ENCODE measurements at regions not wholly inside any gene's neighbourhood (a gene's known extent, or its start where the extent isn't known, plus 50 kb on each side); places are given as distances from the start of the nearest gene placed in this dataset.

DNA sequence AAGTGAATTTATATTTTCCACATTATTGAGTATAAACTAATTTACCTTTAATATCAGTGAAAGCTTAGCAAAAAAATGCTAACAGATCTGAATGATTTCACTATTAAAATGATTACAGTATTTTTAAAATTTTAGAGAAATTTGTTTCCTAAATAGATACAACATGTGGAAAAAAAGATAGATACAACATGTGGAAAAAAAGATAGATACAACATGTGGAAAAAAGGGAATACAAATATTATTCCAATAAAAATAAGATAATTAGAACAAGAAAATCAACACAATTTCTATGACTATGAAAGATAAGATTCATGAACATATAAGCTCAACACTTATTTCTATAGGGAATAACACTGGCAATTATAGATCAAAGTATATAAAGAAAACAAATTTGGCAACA is 865.9 kb upstream of the VRK2 start:
- TF ChIP-seq EZH2 (optimal IDR thresholded peaks at IDR 0.05; ENCODE audit: low read depth, low read length) (no peak), EZH2phosphoT487 (IDR thresholded peaks at IDR 0.05; ENCODE audit: low read length) (no peak)
- TF ChIP-seq, protein P1, sequence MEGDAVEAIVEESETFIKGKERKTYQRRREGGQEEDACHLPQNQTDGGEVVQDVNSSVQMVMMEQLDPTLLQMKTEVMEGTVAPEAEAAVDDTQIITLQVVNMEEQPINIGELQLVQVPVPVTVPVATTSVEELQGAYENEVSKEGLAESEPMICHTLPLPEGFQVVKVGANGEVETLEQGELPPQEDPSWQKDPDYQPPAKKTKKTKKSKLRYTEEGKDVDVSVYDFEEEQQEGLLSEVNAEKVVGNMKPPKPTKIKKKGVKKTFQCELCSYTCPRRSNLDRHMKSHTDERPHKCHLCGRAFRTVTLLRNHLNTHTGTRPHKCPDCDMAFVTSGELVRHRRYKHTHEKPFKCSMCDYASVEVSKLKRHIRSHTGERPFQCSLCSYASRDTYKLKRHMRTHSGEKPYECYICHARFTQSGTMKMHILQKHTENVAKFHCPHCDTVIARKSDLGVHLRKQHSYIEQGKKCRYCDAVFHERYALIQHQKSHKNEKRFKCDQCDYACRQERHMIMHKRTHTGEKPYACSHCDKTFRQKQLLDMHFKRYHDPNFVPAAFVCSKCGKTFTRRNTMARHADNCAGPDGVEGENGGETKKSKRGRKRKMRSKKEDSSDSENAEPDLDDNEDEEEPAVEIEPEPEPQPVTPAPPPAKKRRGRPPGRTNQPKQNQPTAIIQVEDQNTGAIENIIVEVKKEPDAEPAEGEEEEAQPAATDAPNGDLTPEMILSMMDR (IDR thresholded peaks at IDR 0.05; ENCODE audit: low read length): no peak
- H3K4me3 ChIP-seq (ENCODE audit: low read length): no peak overlapping the region
- H3K27ac ChIP-seq (ENCODE audit: low read length): no peak overlapping the region
- no peaks in the 10 kb centered on the region for H3F3A ChIP-seq (ENCODE audit: insufficient read depth, low read length)
- H3K9me3 ChIP-seq (replicated peaks; ENCODE audit: insufficient read depth, low read length): no peaks in the 10 kb centered on the region
- no peak overlapping the region for H3K4me2 ChIP-seq (ENCODE audit: low read depth, low read length)
- H4K20me1 ChIP-seq (ENCODE audit: insufficient read depth, low read length): no peaks in the 10 kb centered on the region
- H3K27me3 ChIP-seq (replicated peaks; ENCODE audit: insufficient read depth, low read length): no peaks in the 10 kb centered on the region
- no peaks in the 10 kb centered on the region for H3K9me2 ChIP-seq (replicated peaks; ENCODE audit: insufficient read depth, low read length)
- no peak for DNase-seq
- no peak overlapping the region for H2AFZ ChIP-seq (ENCODE audit: low read length)
- no peaks in the 10 kb centered on the region for H3K4me1 ChIP-seq (ENCODE audit: low read length)
- H3K36me3 ChIP-seq (replicated peaks; ENCODE audit: insufficient read depth, low read length): no peaks in the 10 kb centered on the region
- no peaks in the 10 kb centered on the region for H3K79me2 ChIP-seq (ENCODE audit: low read length)
- H3K9ac ChIP-seq (ENCODE audit: low read length): no peak overlapping the region

DNA sequence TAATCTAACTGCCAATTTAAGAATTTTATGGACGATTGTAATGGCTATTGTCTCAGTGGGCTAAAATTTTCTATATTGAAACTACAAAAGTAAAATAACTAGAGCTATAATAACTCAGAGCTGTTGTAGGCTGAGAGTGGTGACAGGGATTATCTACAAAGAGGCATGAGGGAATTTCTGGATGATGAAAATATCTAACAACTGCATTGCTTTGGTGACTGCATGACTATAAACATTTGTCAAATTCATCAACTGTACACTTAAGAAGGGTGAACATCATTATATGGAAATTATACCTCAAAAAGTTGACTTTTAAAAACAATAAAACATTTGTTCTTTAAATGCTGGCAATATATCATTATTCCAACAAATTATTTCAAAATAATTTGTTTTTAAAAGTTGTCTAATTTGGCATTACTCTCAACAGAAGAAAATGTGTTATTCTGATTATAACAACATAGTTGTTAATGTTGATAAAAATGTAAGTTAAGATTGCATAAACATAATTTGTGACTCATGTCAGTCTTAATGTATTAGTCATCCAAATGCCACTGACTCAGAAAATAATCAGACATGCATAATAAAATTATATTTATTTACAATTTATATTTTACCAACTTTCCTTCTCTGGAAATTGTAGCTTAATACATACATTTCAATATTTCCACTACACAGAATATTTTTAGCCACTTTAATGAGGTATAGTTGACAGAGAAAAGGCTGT is 865.1 kb upstream of the VRK2 start:
- Histone ChIP-seq H3K9ac (ENCODE audit: low read length) (no peak overlapping the region), H3K4me2 (ENCODE audit: low read depth, low read length) (no peak overlapping the region), H3K79me2 (ENCODE audit: low read length) (no peaks in the 10 kb centered on the region), H3K9me2 (replicated peaks; ENCODE audit: insufficient read depth, low read length) (no peaks in the 10 kb centered on the region), H3F3A (ENCODE audit: insufficient read depth, low read length) (no peaks in the 10 kb centered on the region), H4K20me1 (ENCODE audit: insufficient read depth, low read length) (no peaks in the 10 kb centered on the region), H3K27ac (ENCODE audit: low read length) (no peak overlapping the region), H3K4me1 (ENCODE audit: low read length) (no peaks in the 10 kb centered on the region), H3K9me3 (replicated peaks; ENCODE audit: insufficient read depth, low read length) (no peaks in the 10 kb centered on the region), H3K36me3 (replicated peaks; ENCODE audit: insufficient read depth, low read length) (no peaks in the 10 kb centered on the region), H2AFZ (ENCODE audit: low read length) (no peak overlapping the region), H3K27me3 (replicated peaks; ENCODE audit: insufficient read depth, low read length) (no peaks in the 10 kb centered on the region), H3K4me3 (ENCODE audit: low read length) (no peak overlapping the region)
- DNase-seq: no peak
- no peak for TF ChIP-seq EZH2phosphoT487 (IDR thresholded peaks at IDR 0.05; ENCODE audit: low read length)
- TF ChIP-seq EZH2 (optimal IDR thresholded peaks at IDR 0.05; ENCODE audit: low read depth, low read length): no peak
- TF ChIP-seq, protein P1 (IDR thresholded peaks at IDR 0.05; ENCODE audit: low read length): no peak

DNA sequence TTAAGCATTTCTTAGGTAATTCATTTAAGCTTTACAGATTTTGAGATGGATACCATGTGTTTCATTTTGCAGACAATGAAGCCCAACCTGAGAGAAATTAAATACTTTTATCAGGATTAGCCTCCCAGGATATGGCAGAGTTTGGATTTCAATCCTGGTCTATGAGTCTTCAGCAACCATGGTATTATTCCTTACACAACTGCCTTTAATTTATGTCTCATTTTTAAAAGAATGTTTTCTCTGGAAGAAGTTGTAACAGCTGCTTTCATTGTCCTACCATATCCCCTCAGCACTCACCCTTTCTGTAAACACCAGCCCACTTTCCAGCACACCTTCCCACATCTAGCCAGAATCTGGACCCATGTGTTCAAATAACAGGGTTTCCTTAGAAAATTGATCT is 863.7 kb upstream of the VRK2 start:
- DNase-seq: no peak
- H3K79me2 ChIP-seq (ENCODE audit: low read length): no peaks in the 10 kb centered on the region
- H3K9me3 ChIP-seq (replicated peaks; ENCODE audit: insufficient read depth, low read length): no peaks in the 10 kb centered on the region
- TF ChIP-seq EZH2phosphoT487 (IDR thresholded peaks at IDR 0.05; ENCODE audit: low read length): no peak
- TF ChIP-seq, protein P1 (IDR thresholded peaks at IDR 0.05; ENCODE audit: low read length): no peak
- TF ChIP-seq EZH2 (optimal IDR thresholded peaks at IDR 0.05; ENCODE audit: low read depth, low read length): no peak
- no peak overlapping the region for H3K27ac ChIP-seq (ENCODE audit: low read length)
- no peaks in the 10 kb centered on the region for H3K9me2 ChIP-seq (replicated peaks; ENCODE audit: insufficient read depth, low read length)
- no peaks in the 10 kb centered on the region for H3K4me1 ChIP-seq (ENCODE audit: low read length)
- no peak overlapping the region for H3K9ac ChIP-seq (ENCODE audit: low read length)
- H2AFZ ChIP-seq (ENCODE audit: low read length): no peak overlapping the region
- H3F3A ChIP-seq (ENCODE audit: insufficient read depth, low read length): no peaks in the 10 kb centered on the region
- H3K27me3 ChIP-seq (replicated peaks; ENCODE audit: insufficient read depth, low read length): no peaks in the 10 kb centered on the region
- no peak overlapping the region for H3K4me3 ChIP-seq (ENCODE audit: low read length)
- H4K20me1 ChIP-seq (ENCODE audit: insufficient read depth, low read length): no peaks in the 10 kb centered on the region
- H3K4me2 ChIP-seq (ENCODE audit: low read depth, low read length): no peak overlapping the region
- H3K36me3 ChIP-seq (replicated peaks; ENCODE audit: insufficient read depth, low read length): no peaks in the 10 kb centered on the region
